Skeletal muscle satellite cell (primary cell): ENCODE measurements at regions not wholly inside any gene's neighbourhood (a gene's known extent, or its start where the extent isn't known, plus 50 kb on each side); places are given as distances from the start of the nearest gene placed in this dataset.

Experiments
- H3K27me3 ChIP-seq: 2 replicates; pipeline ENCODE4 v1.7.0; 2013; ENCODE audit warnings: low read length; ENCODE audit not compliant: control insufficient read depth, insufficient read depth
- H3K36me3 ChIP-seq: 2 replicates; pipeline ENCODE4 v1.7.0; 2013; ENCODE audit warnings: mild to moderate bottlenecking, control low read depth, low read length; ENCODE audit not compliant: insufficient read depth
- H3K4me1 ChIP-seq: 2 replicates; pipeline ENCODE4 v1.7.0; 2013; ENCODE audit warnings: low read length; ENCODE audit not compliant: control insufficient read depth, insufficient read depth
- H3K4me2 ChIP-seq: 2 replicates; pipeline ENCODE4 v1.7.0; 2013; ENCODE audit warnings: mild to moderate bottlenecking, low read length
- H3K4me3 ChIP-seq: 2 replicates; pipeline ENCODE4 v1.7.0; 2013; ENCODE audit warnings: low read length
- H3K9ac ChIP-seq: 2 replicates; pipeline ENCODE4 v1.7.0; 2013; ENCODE audit warnings: mild to moderate bottlenecking, low read depth, low read length, moderate library complexity
- H3K9me3 ChIP-seq: replicated peaks from 2 replicates; pipeline ENCODE4 v1.7.0; 2013; ENCODE audit warnings: mild to moderate bottlenecking, control low read depth, low read length

DNA sequence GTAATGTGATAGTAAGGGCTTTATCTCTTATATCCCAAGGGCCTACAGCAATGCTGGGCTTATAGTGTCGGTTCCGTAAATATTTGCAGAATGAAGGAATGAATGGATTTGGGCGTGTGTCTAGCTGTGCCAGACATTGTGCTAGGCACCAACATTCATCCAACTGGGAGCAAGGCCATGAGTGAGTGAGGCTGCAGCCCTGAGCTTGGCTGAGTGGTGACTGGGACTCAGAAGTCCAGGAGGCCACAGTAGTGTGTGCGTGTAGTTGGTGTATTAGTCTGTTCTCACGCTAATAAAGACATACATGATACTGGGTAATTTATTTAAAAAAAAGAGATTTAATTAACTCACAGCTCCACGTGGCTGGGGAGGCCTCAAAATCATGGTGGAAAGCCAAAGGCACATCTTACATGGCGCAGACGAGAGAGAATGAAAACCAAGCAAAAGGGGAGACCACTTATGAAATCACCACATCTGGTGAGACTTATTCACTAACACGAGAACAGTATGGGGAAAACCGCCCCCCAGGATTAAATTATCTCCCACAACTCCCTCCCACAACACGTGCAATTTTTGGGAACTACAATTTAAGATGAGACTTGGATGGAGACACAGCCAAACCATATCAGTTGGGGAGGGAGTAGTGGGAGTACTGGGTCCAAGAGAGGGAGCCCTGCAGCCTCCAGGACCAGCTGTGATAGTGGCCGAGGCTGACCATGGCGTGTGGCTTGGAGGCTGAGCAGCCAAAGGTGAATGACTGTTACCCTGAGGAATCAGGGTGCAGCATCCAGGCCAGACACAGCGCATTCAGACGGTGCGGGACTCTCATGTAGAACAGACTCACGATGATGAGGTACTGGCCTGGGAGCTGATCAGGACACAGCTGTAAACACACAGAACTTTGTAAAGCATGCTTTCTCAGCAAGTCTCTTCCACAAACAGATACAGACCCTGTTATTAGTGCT lies 104.6 kb downstream of the TEX26 start:
- H3K4me1 ChIP-seq: no peaks in the 10 kb centered on the region
- no peaks in the 10 kb centered on the region for H3K9me3 ChIP-seq
- H3K4me3 ChIP-seq: no peak overlapping the region
- no peak overlapping the region for H3K4me2 ChIP-seq
- no peaks in the 10 kb centered on the region for H3K36me3 ChIP-seq
- no peak overlapping the region for H3K9ac ChIP-seq
- peaks cover 62% of the 10 kb centered on the region for H3K27me3 ChIP-seq

DNA sequence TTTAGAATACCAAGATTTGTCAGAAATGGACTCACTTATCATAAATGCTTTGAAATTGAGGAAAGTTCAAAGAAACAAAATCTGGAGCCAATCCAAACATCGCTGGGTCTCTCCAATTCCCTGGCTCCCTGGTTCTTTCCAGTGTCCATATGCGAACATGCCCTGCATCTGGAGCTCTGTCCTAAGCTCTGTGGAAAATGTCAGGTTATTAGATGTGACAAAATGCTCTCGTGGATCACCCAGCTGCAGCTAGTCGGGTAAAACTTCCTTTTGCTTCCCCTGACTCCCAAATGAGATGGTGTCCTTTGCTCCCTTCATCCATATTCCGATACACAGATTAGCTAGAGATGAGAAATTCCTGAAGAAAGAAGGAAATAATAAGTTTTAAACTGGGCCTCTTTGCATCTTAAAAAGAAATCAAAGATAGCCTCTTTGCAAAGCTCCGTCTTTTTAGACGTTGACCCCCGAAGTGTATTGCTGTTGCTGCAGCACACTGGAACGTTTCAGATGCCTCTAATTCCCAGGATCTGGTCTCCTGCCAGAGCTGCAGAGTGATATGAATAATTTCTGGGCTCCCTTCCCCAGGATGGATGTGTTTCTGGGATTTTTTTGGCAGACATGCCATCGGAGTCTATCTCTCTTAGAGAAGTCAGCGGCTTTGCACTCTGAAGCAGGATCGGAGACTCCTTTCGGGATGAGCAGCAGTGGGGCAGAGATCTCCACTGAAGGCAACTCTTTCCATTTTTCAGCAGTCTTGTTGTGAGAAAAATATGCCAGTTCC lies 102.9 kb downstream of the TEX26 start:
- no peaks in the 10 kb centered on the region for H3K36me3 ChIP-seq
- H3K9ac ChIP-seq: no peak overlapping the region
- no peak overlapping the region for H3K4me3 ChIP-seq
- H3K4me2 ChIP-seq: no peak overlapping the region
- H3K27me3 ChIP-seq: peaks cover 69% of the 10 kb centered on the region
- no peaks in the 10 kb centered on the region for H3K9me3 ChIP-seq
- no peaks in the 10 kb centered on the region for H3K4me1 ChIP-seq

DNA sequence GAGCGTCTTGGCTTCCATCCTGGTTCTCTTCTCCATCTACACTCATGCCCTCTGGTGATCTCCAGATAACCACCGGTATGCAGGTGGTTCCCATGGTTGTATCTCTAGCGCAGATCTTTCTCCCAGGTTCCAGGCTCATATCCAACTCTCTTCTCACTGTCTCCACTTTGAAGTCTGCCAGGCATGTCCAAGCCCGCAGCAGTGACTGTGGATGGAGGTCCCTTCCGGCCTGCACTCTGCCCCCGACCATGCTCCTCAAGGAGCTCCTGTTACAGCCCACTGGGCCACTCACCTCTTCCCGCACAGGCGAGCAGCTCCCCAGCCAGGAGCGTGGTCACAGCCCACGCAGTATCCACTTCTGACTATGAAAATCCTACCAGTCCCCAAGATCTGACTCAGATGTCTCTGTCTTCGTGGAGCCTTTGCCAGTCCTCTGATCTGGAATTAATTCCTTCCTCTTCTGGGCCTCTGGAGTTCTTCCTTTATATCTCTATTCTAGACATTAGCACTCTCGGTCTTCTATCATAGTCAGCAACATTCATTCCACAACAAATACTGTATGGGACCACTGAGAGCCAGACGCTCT lies 100.2 kb downstream of the TEX26 start:
- Histone ChIP-seq H3K36me3 (no peaks in the 10 kb centered on the region), H3K4me2 (no peak overlapping the region), H3K4me1 (no peaks in the 10 kb centered on the region), H3K9me3 (no peaks in the 10 kb centered on the region), H3K9ac (no peak overlapping the region), H3K27me3 (peaks cover 58% of the 10 kb centered on the region), H3K4me3 (no peak overlapping the region)

DNA sequence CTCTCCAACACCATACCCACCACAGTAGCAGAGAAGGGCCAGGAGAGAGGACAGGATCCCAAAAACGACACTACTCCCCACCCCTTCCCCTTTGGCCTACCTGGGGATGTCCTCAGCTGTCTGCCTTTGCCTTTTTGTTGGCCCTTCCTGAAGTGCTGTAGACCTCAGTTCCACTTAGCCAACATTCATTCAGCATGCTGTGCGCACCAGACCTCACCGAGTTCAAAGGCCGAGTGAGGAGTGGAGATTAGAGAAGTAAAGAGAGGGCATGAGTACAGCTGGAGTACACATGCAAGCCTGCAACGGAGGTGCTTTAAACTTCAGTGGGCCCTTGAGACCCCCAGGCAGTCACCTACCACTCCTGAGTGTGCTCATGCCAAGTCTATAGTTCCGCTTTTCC lies 99.0 kb downstream of the TEX26 start:
- Histone ChIP-seq H3K4me1 (no peaks in the 10 kb centered on the region), H3K9me3 (no peaks in the 10 kb centered on the region), H3K27me3 (peaks cover 49% of the 10 kb centered on the region), H3K9ac (no peak overlapping the region), H3K36me3 (no peaks in the 10 kb centered on the region), H3K4me2 (no peak overlapping the region), H3K4me3 (no peak overlapping the region)

DNA sequence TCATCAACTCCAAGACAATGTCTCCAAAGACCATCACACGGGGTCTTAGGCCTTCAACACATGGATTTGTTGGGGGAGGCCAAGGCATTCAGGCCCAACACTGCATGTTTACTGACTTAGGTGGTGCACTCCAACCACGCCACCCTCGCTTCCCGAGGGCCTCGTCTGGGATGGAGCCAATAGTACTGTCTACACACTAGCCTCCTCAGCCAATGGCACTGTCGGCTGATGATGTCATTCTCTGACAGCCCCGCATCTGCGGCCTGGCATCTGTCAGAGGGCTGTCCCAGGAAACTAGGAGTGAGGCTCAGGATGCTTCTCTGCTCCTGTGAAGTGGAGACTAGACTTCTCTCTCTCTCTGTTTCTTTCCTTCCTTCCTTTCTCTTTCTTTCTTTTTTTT lies 96.6 kb downstream of the TEX26 start:
- Histone ChIP-seq H3K36me3 (no peaks in the 10 kb centered on the region), H3K4me3 (no peak overlapping the region), H3K9me3 (no peaks in the 10 kb centered on the region), H3K4me2 (no peak overlapping the region), H3K27me3 (peaks cover 32% of the 10 kb centered on the region), H3K9ac (no peak overlapping the region), H3K4me1 (no peaks in the 10 kb centered on the region)

DNA sequence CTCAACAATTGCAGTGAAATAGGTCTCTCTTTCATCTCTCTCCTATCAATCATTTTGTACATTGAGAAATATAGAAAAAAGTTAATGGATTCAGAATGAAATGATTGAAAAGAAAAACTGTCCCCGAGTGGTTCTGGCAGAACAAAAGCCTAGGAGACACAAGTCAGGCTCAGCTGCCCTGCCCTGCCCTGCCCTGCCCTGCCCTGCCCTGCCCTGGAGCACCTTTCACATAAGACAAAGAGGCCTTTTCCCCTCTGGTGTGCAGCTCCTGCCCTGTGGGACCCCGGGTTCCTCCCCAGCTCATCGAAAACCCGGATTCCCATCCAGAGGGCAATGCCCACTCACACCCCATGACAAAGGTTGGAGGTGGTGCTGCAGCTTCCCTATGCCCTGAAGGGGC lies 94.7 kb downstream of the TEX26 start:
- H3K4me3 ChIP-seq: no peak overlapping the region
- no peak overlapping the region for H3K9ac ChIP-seq
- H3K27me3 ChIP-seq: peaks cover 34% of the 10 kb centered on the region

More for the DNA sequence above, 94.7 kb downstream of the TEX26 start:
- H3K4me2 ChIP-seq: no peak overlapping the region
- H3K4me1 ChIP-seq: no peaks in the 10 kb centered on the region
- H3K36me3 ChIP-seq: no peaks in the 10 kb centered on the region
- H3K9me3 ChIP-seq: no peaks in the 10 kb centered on the region
